ENCODE measurements at regions not wholly inside any gene's neighbourhood (a gene's known extent, or its start where the extent isn't known, plus 50 kb on each side); places are given as distances from the start of the nearest gene placed in this dataset.

DNA sequence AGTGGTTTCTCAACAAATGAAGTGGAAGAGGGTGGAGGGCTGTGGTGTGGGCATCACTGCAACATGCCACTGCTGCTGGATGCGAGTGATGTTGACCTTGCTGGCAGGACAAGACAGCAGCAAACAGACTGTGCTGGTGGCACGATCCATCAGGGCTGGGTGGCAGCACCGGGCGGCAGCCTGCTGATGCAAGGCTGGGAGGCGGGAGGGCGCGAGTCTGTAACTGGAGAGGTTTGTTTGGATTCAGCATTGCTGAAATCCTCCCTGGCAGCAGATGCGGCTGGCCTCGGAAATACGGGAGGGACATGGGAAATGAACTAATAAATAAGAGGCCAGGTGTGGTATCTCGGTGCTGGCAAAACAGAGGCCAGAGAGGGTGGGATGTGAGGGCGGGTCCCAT lies 224.2 kb downstream of the ENGASE start:
- DNase-seq (no peak), ATAC-seq (no peak)
- Mint-ChIP-seq H3K4me1 (ENCODE audit: low read depth) (no peaks in the 10 kb centered on the region), H3K4me3 (no peak overlapping the region), H3K9me3 (ENCODE audit: insufficient read depth) (no peaks in the 10 kb centered on the region), H3K27ac (no peak overlapping the region), H3K36me3 (ENCODE audit: low read depth) (no peaks in the 10 kb centered on the region), H3K27me3 (ENCODE audit: low read depth) (no peaks in the 10 kb centered on the region)
- ChIA-PET POLR2A (no interaction called here), CTCF (no interaction called here)

DNA sequence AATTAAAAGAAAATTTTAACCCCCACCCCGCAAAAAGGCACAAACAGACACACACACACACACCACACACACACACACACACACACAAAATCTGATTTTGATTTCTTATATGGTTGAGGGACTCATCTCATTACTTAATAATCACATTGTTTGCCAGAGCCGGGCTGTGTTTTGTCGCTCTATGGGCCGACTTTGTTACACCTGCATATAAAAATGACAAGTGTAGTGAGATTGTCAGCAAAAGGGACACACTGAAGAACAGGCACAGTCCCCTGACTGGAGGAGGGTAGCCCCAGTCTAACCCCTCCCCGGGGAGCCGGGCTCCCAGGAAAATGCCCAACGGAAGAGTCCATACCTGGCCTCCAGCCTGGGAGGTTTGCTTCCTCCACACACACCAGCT lies 221.6 kb downstream of the ENGASE start:
- no peaks in the 10 kb centered on the region for H3K9me3 Mint-ChIP-seq (ENCODE audit: insufficient read depth)
- H3K27ac Mint-ChIP-seq: no peak overlapping the region
- POLR2A ChIA-PET: no interaction called here
- H3K4me3 Mint-ChIP-seq: no peak overlapping the region
- no peak for ATAC-seq
- no peaks in the 10 kb centered on the region for H3K36me3 Mint-ChIP-seq (ENCODE audit: low read depth)
- no peak for DNase-seq
- H3K4me1 Mint-ChIP-seq (ENCODE audit: low read depth): no peaks in the 10 kb centered on the region
- CTCF ChIA-PET: no interaction called here
- no peaks in the 10 kb centered on the region for H3K27me3 Mint-ChIP-seq (ENCODE audit: low read depth)

DNA sequence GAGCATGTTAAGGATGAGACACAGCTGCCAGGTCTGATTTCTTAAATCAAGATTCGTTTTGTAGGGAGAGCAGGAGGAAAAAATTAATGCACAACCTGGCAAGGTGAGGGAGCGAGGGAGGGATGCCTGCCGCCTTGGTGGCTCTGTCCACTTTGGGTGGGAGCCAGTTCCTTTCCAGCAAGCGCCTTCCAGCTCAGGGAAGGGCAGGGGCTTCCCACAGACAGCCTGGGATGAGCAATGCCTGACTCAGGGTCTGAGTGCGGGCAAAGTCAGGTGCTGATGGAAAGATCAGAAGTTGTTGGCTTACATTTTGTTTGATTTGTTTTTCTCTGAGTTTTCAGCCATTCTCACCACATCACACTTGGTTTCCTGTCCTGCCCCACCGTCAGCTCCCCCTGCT lies 220.7 kb downstream of the ENGASE start:
- CTCF ChIA-PET: no interaction called here
- DNase-seq (no peak), ATAC-seq (no peak)
- H3K4me3 Mint-ChIP-seq: no peak overlapping the region
- no peak overlapping the region for H3K27ac Mint-ChIP-seq
- no peaks in the 10 kb centered on the region for H3K36me3 Mint-ChIP-seq (ENCODE audit: low read depth)
- POLR2A ChIA-PET: no interaction called here
- no peaks in the 10 kb centered on the region for H3K27me3 Mint-ChIP-seq (ENCODE audit: low read depth)
- no peaks in the 10 kb centered on the region for H3K9me3 Mint-ChIP-seq (ENCODE audit: insufficient read depth)
- no peaks in the 10 kb centered on the region for H3K4me1 Mint-ChIP-seq (ENCODE audit: low read depth)

DNA sequence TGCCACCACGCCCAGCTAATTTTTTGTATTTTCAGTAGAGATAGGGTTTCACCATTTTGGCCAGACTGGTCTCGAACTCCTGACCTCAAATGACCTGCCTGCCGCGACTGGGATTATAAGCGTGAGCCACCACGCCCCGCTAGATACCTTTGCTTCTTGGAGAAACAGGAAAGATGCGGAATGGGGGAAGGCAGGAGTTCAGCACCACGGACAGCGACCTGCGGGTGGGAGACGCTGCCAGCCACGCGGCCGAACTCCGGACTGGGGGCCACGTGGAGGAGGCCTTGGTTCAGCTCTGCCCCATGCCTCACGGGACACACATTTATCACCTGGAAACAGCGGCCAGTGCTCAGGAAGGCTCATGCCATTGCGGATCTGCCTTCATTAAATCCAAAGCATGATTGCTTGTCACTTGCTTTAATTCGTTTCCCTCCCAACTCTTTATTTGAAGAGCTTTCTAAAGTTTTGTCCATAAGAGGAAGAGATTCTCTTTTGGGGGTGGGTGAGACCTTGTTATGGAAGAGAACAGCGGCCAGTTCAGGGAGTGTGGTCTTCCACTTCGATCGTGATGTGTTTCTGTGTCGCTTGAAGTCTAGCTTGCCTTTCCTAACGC lies 219.9 kb downstream of the ENGASE start:
- H3K9me3 Mint-ChIP-seq (ENCODE audit: insufficient read depth): no peaks in the 10 kb centered on the region
- DNase-seq: peak; percentile 71
- H3K27ac Mint-ChIP-seq: no peak overlapping the region
- H3K36me3 Mint-ChIP-seq (ENCODE audit: low read depth): no peaks in the 10 kb centered on the region
- no peaks in the 10 kb centered on the region for H3K27me3 Mint-ChIP-seq (ENCODE audit: low read depth)
- ChIA-PET POLR2A (no interaction called here), CTCF (no interaction called here)
- H3K4me3 Mint-ChIP-seq: no peak overlapping the region
- no peaks in the 10 kb centered on the region for H3K4me1 Mint-ChIP-seq (ENCODE audit: low read depth)
- peak; percentile 60 for ATAC-seq

DNA sequence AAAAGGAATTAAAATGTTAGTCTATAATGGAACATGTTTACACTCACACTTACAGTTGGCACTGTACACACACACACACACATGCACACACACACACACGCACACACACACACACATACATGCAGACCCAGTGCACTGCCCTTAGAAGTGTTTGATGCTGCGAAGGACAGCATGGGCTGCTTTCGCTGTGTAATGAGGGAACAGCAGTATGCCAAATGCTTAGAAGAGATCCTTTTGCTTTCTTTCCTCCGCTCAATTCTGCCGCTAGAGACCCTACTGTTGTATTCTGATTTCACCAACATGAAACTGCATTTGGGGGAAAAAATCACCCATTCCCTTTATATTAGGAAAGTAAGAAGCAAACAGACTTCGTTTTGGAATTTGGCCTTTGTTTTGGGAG lies 217.9 kb downstream of the ENGASE start:
- Mint-ChIP-seq H3K36me3 (ENCODE audit: low read depth) (no peaks in the 10 kb centered on the region), H3K27me3 (ENCODE audit: low read depth) (no peaks in the 10 kb centered on the region), H3K9me3 (ENCODE audit: insufficient read depth) (no peaks in the 10 kb centered on the region), H3K27ac (no peak overlapping the region), H3K4me1 (ENCODE audit: low read depth) (no peaks in the 10 kb centered on the region), H3K4me3 (no peak overlapping the region)
- ChIA-PET CTCF (no interaction called here), POLR2A (no interaction called here)
- no peak for DNase-seq
- ATAC-seq: no peak

DNA sequence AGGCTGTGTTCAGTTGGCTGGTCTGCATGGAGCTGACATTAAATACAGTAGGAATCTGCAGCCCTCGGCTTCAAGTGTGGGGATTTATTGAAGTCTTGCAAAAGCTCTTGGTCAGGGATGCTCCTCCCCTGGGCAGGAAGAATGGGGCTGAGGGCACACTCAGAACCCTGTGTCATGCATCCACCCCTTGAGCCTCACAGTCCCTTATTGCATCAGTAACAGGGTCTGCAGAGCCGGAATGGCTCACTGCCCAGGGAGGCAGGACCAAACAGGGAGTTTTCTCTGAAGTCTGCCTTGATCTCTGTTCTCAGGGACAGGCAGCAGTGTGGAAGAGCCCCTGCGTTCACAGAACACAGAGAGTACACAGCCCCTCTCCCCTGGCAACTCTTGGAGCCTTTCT lies 216.8 kb downstream of the ENGASE start:
- POLR2A ChIA-PET: no interaction called here
- Mint-ChIP-seq H3K4me1 (ENCODE audit: low read depth) (no peaks in the 10 kb centered on the region), H3K27me3 (ENCODE audit: low read depth) (no peaks in the 10 kb centered on the region), H3K27ac (no peak overlapping the region), H3K36me3 (ENCODE audit: low read depth) (no peaks in the 10 kb centered on the region), H3K9me3 (ENCODE audit: insufficient read depth) (no peaks in the 10 kb centered on the region), H3K4me3 (no peak overlapping the region)
- CTCF ChIA-PET: interaction anchor here (1.5 kb wide), 1 partner anchor 97 kb away, joined by 4 read pairs; no protein-coding TSS in a partner anchor
- no peak for DNase-seq
- no peak for ATAC-seq

DNA sequence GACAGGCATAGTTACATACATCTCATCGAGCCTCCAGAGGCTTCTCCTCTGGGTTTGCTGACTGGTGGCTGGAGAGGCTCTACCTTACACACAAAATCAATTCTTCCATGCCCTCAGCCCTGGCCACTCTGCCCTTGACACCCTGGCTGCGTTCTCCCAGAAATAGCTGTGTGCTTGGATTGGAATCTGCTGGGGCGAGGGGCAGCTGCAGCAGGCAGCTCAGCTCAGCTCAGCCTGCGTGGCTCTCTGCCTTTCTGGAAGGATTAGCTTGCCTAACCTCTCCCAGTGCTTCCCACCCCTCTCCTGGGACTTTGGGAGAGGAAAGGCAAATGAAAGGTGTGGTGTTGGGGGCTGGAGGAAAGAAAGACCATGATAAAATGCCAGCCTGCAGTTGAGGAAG lies 216.1 kb downstream of the ENGASE start:
- Mint-ChIP-seq H3K27ac (no peak overlapping the region), H3K27me3 (ENCODE audit: low read depth) (no peaks in the 10 kb centered on the region), H3K4me1 (ENCODE audit: low read depth) (no peaks in the 10 kb centered on the region), H3K9me3 (ENCODE audit: insufficient read depth) (no peaks in the 10 kb centered on the region), H3K4me3 (no peak overlapping the region), H3K36me3 (ENCODE audit: low read depth) (no peaks in the 10 kb centered on the region)
- POLR2A ChIA-PET: no interaction called here
- CTCF ChIA-PET: interaction anchor here (1.5 kb wide), 1 partner anchor 98 kb away, joined by 4 read pairs; no protein-coding TSS in a partner anchor
- DNase-seq: no peak
- no peak for ATAC-seq

DNA sequence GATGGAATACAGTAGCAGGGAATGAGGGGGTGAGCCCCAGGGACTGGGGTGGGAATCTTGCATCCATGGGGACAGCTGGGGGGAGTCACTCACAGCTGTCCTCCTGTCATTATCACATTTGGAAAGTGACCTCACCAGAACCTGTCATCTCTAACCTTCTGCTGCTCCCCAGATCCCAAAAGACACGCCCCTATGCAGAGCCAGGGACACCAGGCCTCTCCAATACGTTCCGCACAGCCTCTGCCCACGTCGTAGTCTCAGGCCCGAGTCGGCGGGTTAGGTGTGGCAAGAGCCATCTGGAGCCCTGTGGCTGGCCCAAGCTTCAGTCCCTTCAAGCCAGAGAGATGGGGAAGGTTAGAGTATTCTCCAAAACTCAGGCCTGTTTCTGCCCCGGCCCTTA lies 214.3 kb downstream of the ENGASE start:
- no peak for ATAC-seq
- no peak for DNase-seq
- ChIA-PET POLR2A (no interaction called here), CTCF (no interaction called here)
- no peaks in the 10 kb centered on the region for H3K36me3 Mint-ChIP-seq (ENCODE audit: low read depth)
- H3K27ac Mint-ChIP-seq: no peak overlapping the region
- no peaks in the 10 kb centered on the region for H3K4me1 Mint-ChIP-seq (ENCODE audit: low read depth)
- H3K9me3 Mint-ChIP-seq (ENCODE audit: insufficient read depth): no peaks in the 10 kb centered on the region
- no peak overlapping the region for H3K4me3 Mint-ChIP-seq
- no peaks in the 10 kb centered on the region for H3K27me3 Mint-ChIP-seq (ENCODE audit: low read depth)

DNA sequence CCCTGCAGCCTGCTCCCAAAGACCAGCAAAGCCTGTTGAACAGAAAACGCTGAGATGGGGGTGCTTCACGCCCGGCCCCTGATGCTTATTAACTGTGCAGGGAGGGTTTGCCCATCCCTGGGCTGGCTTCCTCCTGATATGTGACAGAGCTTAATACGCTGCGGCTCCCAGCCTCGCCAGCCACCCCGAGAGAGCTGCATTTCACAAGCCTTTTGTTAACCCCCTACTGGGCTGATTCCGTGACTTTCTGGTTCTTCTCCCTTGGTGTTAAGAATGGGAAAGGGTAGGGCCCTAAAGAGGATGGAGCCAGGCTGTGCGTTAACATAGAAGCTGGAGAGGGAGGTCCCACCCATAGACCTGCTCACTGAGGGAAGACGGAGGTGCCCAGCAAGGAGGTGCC lies 211.8 kb downstream of the ENGASE start:
- no peak overlapping the region for H3K27ac Mint-ChIP-seq
- ATAC-seq (no peak), DNase-seq (no peak)
- ChIA-PET POLR2A (no interaction called here), CTCF (no interaction called here)
- no peaks in the 10 kb centered on the region for H3K27me3 Mint-ChIP-seq (ENCODE audit: low read depth)
- H3K9me3 Mint-ChIP-seq (ENCODE audit: insufficient read depth): no peaks in the 10 kb centered on the region
- no peaks in the 10 kb centered on the region for H3K36me3 Mint-ChIP-seq (ENCODE audit: low read depth)
- no peak overlapping the region for H3K4me3 Mint-ChIP-seq
- H3K4me1 Mint-ChIP-seq (ENCODE audit: low read depth): no peaks in the 10 kb centered on the region

DNA sequence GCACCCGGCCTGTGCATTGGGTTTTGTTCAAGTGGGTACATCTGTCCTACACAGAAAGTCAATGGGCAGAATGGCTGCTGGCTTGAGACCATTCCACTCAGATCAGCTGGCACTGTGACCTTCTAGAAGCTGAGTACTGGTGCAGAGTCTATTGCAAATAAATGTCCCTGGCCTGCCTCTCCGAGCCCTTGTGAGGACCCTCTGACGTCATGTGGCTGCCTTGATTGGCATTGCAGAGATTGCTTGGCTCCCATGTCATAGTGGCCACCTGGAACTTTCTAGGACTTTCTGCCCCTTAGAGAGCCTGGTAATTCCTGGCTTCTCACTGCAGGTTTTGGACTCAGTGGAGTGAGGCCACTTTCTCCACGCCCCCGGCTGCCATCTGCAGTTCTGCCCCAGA lies 211.3 kb downstream of the ENGASE start:
- Mint-ChIP-seq H3K4me3 (no peak overlapping the region), H3K9me3 (ENCODE audit: insufficient read depth) (no peaks in the 10 kb centered on the region), H3K4me1 (ENCODE audit: low read depth) (no peaks in the 10 kb centered on the region), H3K36me3 (ENCODE audit: low read depth) (no peaks in the 10 kb centered on the region), H3K27me3 (ENCODE audit: low read depth) (no peaks in the 10 kb centered on the region), H3K27ac (no peak overlapping the region)
- ChIA-PET POLR2A (no interaction called here), CTCF (no interaction called here)
- no peak for DNase-seq
- no peak for ATAC-seq

DNA sequence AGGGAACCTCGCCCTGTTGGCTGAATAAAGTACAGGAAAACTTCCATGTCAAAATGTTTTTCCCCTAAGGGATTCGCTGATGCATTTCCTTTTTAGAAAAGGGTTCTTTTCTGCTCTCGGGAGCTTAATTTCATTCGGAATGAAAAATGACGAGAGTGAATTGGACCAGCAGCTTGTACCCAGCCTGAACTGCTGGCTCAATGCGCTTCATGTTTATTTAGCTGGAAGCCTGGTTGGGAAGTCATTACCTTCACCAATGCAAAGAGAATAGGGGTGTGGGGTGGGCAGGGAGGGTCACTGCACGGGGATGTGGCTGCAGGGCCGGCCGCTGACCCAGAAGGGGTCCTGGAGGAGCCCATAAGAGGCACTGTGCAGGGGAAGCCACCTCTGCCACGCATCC lies 207.7 kb downstream of the ENGASE start:
- ChIA-PET POLR2A (no interaction called here), CTCF (no interaction called here)
- no peaks in the 10 kb centered on the region for H3K9me3 Mint-ChIP-seq (ENCODE audit: insufficient read depth)
- no peaks in the 10 kb centered on the region for H3K4me1 Mint-ChIP-seq (ENCODE audit: low read depth)
- no peaks in the 10 kb centered on the region for H3K27me3 Mint-ChIP-seq (ENCODE audit: low read depth)
- H3K4me3 Mint-ChIP-seq: no peak overlapping the region
- ATAC-seq (no peak), DNase-seq (no peak)
- H3K36me3 Mint-ChIP-seq (ENCODE audit: low read depth): no peaks in the 10 kb centered on the region
- H3K27ac Mint-ChIP-seq: no peak overlapping the region

DNA sequence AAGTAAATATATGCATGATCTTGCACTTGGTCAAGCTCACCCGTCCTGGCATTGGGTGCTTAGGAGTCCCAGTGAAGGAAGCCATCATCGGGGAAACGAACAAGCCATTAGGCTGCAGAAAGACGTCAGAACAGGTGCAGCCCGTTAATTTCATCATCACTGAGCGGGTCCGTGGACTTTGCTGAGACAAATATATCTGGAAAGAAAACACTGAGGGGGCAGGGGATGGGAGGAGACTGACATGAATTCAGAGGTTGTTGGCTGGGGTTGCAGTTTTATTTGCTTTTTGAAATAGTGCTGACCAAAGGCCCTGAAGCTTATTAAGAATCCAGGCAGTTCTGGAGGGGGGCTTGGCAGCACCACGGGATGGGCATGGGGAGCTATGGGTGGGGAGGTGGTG lies 207.2 kb downstream of the ENGASE start:
- Mint-ChIP-seq H3K4me1 (ENCODE audit: low read depth) (no peaks in the 10 kb centered on the region), H3K27ac (no peak overlapping the region), H3K9me3 (ENCODE audit: insufficient read depth) (no peaks in the 10 kb centered on the region), H3K4me3 (no peak overlapping the region), H3K36me3 (ENCODE audit: low read depth) (no peaks in the 10 kb centered on the region), H3K27me3 (ENCODE audit: low read depth) (no peaks in the 10 kb centered on the region)
- POLR2A ChIA-PET: no interaction called here
- CTCF ChIA-PET: interaction anchor here (1.4 kb wide), 1 partner anchor 119 kb away, joined by 3 read pairs; no protein-coding TSS in a partner anchor
- no peak for ATAC-seq
- no peak for DNase-seq

DNA sequence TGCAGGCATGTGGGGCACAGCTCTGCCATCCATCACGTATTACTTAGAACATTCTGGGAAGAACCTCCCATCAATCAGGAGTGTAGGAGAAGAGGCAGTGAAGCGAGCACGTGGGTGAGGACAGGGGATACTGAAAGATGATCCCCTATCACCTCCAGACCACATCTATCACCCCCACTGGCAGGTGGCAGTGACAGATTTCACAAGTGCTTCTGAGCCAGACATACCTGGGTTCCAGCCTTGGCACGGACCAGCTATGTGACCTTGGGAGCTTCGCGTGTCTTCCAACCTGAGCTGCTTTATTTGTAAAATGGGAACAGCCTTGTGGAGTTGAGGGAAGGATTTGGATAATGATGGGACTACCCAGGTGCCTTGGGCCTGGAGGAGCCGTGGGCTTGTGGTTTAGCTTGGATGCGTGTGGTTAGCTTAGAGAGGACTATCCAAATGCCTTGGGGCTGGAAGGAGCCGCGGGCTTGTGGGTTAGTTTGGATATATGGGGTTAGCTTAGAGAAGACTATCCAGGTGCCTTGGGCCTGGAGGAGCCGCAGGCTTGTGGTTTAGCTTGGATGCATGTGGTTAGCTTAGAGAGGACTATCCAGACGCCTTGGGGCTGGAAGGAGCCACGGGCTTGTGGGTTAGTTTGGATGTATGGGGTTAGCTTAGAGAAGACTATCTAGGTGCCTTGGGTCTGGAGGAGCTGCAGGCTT lies 206.4 kb downstream of the ENGASE start:
- H3K27ac Mint-ChIP-seq: no peak overlapping the region
- no peak for ATAC-seq
- ChIA-PET CTCF (interaction anchor here (0.9 to 1.4 kb wide), 2 partner anchors 112 to 120 kb away, joined by 3 read pairs; no protein-coding TSS in a partner anchor), POLR2A (no interaction called here)
- H3K9me3 Mint-ChIP-seq (ENCODE audit: insufficient read depth): no peaks in the 10 kb centered on the region
- H3K4me3 Mint-ChIP-seq: no peak overlapping the region
- no peaks in the 10 kb centered on the region for H3K27me3 Mint-ChIP-seq (ENCODE audit: low read depth)
- no peak for DNase-seq
- no peaks in the 10 kb centered on the region for H3K36me3 Mint-ChIP-seq (ENCODE audit: low read depth)
- H3K4me1 Mint-ChIP-seq (ENCODE audit: low read depth): no peaks in the 10 kb centered on the region

Measured in activated CD8-positive, alpha-beta T cell treated with anti-CD3 and anti-CD28 coated beads, Interleukin-2, amount 10 ng/mL, durations not matched to agents 7 days and 5 days (primary cell).